Dermis blood vessel endothelial cell (primary cell): ENCODE measurements at regions not wholly inside any gene's neighbourhood (a gene's known extent, or its start where the extent isn't known, plus 50 kb on each side); places are given as distances from the start of the nearest gene placed in this dataset.

Source experiments
- DNase-seq: peaks from one replicate; pipeline ENCODE4 v3.0.0; 2010

GRCh38 chr9:13431222-13431536, 151.7 kb upstream of the MPDZ start:
- no peak for DNase-seq

DNA sequence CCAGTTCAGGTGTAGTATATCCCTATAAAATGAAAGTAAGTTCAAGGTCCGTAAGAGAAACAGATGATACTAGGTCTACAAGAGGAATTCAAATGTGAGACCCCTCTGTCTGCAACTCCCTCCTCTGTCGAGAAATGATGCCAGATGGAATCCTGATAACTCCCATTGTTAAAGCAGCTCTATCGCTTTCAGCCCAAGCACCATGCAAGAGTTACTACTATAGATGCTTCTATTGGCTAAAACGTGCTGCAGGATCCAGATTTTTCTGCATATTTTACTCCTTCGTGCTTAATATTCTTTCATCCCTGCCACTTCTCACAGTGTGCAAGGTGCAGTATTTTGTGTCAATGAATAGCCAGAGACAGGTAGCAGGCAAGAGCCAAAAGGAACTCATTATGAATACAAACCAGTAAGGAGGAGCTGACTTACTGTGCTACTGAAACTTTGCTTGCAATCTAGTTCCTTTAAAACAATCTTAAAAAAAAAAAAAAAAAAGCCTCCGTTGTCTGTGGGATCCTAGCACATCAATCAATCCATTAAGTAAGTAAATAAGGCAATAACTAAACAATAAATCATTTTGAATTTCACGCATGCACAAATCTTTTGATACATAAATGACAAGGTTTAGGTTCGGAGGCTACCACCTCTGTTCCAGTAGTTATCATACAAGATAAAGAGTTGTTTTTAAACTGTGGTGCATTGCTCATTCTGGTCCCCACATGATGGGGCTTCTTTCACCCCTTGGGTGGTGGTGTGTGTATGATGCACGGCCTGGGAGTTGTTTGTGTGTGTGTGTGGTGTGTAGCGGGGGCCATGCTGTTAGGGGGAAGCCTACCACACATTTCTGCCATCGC, 151.1 kb upstream of the MPDZ start:
- no peak for DNase-seq

DNA sequence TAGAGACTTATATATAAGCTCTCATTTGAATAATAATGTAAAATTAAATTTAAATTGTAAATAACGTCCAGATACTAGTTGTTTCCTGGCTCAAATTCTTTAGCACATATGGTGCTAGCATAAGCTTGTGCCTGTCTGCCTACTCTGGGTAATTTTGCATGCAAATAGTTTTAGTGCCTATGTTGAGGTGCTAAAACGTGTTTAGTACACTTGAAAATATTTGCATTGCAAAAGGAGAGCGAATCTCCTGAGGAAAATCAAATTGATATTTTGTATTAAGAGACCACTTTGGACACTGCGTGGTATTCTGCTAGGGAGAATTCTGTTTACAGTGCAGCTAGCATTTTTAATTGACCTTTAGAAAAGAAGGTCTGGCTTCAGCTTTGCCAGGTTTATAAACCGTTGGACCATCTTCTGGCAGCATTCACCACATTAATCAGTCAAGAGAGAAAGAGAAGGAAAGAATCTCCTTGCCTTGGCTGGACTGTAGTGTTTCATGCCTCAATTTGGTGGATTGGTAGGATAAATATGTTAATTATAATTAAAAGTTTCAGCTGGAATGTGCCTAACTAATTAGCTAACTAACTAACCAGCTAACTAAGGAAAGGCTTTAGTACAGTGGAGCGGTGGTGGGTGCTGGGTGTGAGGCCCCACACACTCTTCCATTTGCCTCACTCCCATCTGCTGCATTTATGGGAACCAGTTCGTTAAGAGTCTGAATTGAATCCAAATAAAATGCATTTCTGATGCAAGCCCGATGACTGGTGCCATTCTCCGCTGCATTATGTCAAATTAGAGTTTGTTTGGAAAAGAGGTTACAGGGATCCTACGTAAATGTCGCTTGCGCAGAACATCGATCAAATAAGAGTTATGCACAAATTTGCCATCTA, 150.1 kb upstream of the MPDZ start:
- no peak for DNase-seq

DNA sequence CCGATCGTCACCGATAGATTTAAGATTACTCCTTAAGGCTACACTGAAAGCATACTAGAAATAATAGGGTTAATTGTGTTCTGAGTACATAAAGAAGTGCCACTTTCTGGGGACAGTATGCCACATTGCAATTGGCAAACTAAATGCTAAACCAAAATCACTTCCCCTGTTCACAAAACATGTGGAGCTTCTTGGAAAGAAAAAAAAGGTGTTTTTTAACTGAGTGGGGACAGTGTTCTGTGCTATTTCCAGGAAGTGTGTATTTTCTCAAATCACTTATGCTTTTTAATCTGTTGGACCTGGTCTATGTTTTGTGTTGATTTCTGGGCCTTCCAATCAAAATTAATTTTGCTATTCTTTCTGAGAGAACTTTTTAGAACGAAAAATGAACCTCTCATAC, 149.3 kb upstream of the MPDZ start:
- DNase-seq: peak; percentile 17

- DNase-seq: peak; percentile 87
These were observed 148.1 kb upstream of the MPDZ start for GRCh38 chr9:13427587-13427986.

DNA sequence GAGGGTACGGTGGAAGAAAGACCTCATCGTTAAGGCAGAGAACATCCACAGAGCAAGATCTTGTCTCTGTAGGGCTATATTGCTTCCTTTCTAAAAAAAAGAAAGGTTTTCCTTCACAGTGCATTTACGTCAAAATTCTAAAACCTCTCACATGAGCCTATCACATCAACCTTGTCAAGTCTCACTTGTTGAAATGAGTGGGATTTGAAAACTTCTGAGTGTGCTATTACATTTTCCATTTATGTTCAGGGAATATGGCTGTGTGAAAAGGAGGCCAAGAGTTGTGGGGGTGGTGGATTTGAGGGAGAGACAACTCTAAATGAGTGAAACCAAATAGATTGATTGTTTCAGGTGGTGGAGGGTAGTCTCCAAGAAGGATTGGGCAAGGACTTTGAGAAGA, 147.1 kb upstream of the MPDZ start:
- no peak for DNase-seq

DNA sequence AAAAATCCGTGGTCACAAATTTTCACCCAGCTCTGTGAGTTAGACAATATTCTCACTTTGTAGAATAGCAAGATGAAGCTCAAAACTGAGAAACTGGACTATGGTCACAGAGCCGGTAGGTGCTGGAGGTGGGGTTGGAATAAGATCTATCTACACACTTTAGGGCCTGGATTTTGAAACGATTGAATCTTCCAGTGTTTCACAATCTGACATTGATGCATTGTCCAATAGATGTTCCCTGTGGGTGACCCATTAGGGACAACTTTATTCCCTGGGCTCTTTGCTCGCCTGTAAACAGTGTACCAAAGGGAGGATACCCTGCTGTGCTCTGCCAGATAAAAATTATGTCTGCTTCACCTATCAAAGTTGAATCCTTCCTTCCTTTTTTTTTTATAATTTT, 145.4 kb upstream of the MPDZ start:
- DNase-seq: no peak

DNA sequence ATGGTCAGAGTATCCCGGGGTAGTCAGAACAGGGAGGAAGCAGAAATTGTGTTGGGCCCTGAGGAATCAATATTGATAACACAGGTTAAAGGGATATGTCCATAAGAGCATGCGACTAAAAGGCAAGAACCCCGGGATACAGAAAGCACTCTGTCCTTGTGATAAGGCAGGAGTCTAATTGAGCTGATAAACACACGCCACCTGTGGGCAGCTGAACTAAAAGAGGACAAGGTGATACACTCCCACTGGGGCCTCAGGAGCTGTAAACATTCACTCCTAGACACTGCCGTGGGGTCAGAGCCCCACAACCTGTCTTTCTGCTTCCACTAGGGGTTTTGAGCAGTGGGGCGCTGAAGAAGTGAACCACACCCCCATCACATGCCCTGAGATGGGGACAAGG, 144.7 kb upstream of the MPDZ start:
- DNase-seq: no peak

DNA sequence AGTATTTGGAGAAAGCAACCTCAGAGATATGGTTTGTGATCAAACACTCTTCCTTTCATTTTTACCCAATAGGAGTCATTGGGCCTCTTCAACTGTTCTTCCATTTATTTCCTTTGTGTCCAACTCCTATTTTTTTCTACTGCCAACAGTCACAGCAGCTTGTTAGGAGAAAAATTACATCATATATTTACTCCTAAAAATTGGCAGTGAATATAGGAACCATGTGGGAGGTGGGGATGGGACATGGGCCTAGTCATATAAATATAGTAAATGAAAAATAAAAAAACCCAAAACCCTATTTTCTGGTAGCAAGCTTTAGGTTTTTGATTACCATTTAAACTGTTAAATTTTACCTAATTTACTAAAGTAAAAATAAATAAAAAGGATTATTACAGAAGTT, 134.9 kb upstream of the MPDZ start:
- DNase-seq: no peak

DNA sequence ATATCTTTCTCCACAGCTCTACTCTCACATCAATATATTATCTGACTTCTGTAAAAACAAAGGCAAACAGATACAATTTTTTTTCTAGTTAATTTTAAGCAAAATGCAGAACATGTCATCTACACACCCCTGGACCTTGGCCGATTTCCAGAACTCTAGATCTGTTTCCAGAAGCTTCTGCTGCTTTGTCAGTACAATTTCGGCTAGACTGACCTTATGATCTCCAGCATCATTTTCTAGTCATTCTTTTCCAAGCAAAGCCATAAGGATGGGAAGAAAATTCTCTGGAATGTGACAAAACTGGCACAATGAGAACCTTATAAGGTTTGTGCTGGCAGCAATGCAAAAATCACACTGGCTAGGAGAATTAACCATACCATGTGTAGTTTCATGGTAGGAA, 132.8 kb upstream of the MPDZ start:
- DNase-seq: no peak

DNA sequence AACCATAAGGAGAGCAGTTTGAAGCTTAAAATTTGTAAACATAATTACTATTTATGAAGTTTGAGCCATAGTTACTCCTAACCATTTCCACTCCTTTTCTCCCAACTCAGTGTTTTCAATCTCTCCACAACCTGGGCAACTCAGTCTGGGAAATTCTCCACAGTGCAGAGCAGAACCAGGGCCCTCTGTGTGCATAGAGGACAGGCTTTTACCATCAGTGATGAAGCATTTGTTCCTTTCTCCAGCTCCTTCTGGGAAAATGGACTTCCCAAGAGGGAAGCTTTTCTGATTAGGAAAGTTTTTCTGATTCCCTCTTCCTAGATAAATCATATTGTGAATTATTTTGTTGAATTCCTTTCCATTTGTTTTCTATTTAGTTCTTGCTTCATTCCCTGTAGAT, 132.3 kb upstream of the MPDZ start:
- no peak for DNase-seq

DNA sequence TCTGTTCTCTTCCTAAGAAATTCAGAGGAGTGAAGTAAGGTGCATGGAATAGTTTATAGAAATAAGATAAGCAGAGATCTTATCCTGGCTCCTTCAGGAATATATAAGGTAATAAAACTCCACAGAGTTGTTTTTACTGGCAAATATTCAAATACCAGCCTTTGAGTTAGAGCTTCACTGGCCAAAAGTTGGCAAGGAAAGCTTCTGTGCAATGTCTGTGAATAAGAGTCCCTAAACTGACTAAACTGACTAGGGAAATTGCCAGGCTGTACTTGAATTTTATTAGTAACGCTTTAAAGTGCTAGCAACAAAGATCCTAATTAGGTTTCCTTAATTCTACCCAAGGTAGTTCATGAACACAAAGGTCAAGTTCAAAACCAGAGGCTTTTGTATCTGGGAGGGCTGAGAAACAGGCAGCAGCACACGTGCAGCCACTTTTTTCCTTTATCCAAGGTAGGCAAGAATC, 131.1 kb upstream of the MPDZ start:
- DNase-seq: peak; percentile 74

GRCh38 chr9:13397661-13398060, 118.2 kb upstream of the MPDZ start:
- DNase-seq: no peak

GRCh38 chr9:13397220-13397619, 117.7 kb upstream of the MPDZ start:
- no peak for DNase-seq

- no peak for DNase-seq
These were observed 116.9 kb upstream of the MPDZ start for GRCh38 chr9:13396418-13396817.

GRCh38 chr9:13395156-13395555, 115.7 kb upstream of the MPDZ start:
- no peak for DNase-seq

- no peak for DNase-seq
These were observed 108.7 kb upstream of the MPDZ start for GRCh38 chr9:13388157-13388556.

DNA sequence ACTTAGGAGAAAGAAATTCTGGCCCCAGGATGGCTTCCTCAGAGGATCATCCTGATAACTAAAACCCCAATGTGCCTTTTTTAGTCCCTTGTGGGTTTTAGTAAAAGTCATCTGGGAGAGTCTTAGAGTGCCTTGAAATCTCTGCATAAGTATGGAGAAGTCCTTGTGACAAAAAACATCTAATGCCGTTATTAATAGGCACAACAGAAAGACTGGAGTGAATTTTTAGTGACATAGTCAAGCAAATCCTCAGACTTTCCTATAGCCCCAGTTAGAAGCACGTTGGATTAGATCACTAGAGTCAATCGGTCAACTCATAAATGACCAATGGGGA, 108.2 kb upstream of the MPDZ start:
- no peak for DNase-seq

- no peak for DNase-seq
These were observed 107.6 kb upstream of the MPDZ start for GRCh38 chr9:13386935-13387733.

DNA sequence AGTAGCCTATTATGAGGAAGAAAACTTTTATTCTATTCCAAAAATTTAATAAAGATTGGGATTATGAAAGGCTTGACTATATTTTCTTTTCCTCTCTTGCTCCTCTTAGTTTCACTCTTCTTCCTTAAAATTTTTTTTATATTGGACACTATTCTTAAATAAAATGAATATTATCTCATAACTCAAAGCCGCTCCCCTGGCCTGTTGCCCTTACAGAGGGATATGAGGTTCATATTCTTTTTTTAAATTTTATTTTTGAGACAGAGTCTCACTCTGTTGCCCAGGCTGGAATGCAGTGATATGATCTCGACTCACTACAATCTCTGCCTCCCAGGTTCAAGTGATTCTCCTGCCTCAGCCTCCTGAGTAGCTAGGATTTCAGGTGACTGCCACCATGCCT, 106.8 kb upstream of the MPDZ start:
- DNase-seq: no peak

- DNase-seq: no peak
These were observed 104.4 kb upstream of the MPDZ start for GRCh38 chr9:13383855-13384254.

- peak; percentile 9 for DNase-seq
These were observed 103.7 kb upstream of the MPDZ start for GRCh38 chr9:13383216-13383615.

DNA sequence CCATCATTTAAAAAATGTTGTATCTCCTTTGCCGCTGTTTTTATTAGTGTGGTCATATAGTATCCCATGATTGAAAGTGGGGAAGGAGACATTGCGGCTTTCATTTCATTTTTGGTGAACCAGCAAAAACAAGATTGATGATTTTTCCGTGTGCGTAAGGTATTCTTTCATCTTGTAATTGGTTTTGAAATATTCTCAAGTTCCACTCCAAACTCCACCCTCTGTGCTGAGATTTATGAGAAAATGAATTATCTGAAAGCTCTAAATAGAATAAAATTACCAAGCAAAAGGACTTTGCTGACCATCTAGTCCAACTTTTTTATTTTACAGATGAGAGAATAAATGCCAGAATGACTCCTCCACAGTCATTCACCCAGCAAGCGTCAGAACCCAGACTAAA, 103.1 kb upstream of the MPDZ start:
- DNase-seq: no peak
